ENCODE measurements at regions not wholly inside any gene's neighbourhood (a gene's known extent, or its start where the extent isn't known, plus 50 kb on each side); places are given as distances from the start of the nearest gene placed in this dataset.

- TF ChIP-seq CTCF (IDR thresholded peaks at IDR 0.05) (no peak), POLR2A (IDR thresholded peaks at IDR 0.05) (no peak)
Observed at GRCh38 chr2:66781804-66782203, 346.9 kb downstream of the MEIS1 start.

Measured in Peyer's patch (tissue), 4 donors.